Uterus (tissue), 2 donors: ENCODE measurements at regions not wholly inside any gene's neighbourhood (a gene's known extent, or its start where the extent isn't known, plus 50 kb on each side); places are given as distances from the start of the nearest gene placed in this dataset.

Experiments
- CTCF ChIP-seq, 4 experiments: fragments of 200-600 bp in 2 of 4; fragments of 450-650 bp in 2 of 4; sonication (generic) in 2 of 4; IDR thresholded peaks; one replicate each; pipeline ENCODE4 v1.5.1; 2016 to 2019; ENCODE audit warnings: antibody characterized with exemption in 4 of 4, mild to moderate bottlenecking in 2 of 4, moderate library complexity in 1 of 4
- POLR2A ChIP-seq, 2 donors: fragments of 450-650 bp; IDR thresholded peaks; one replicate each; pipeline ENCODE4 v1.6.1; 2016; ENCODE audit warnings: antibody characterized with exemption in 2 of 2, mild to moderate bottlenecking in 1 of 2, moderate library complexity in 1 of 2

- TF ChIP-seq CTCF (IDR thresholded peaks at IDR 0.05): no peak
- no peak for TF ChIP-seq POLR2A (IDR thresholded peaks at IDR 0.05)
Observed at GRCh38 chr20:55755411-55755810, 249.9 kb downstream of the CBLN4 start.
